ENCODE measurements at regions not wholly inside any gene's neighbourhood (a gene's known extent, or its start where the extent isn't known, plus 50 kb on each side); places are given as distances from the start of the nearest gene placed in this dataset.

GRCh38 chr12:124679047-124679446 is 111.6 kb upstream of the NCOR2 start:
- TF ChIP-seq FOXA2 (IDR thresholded peaks at IDR 0.05), result no peak
- TF ChIP-seq ATF3 (IDR thresholded peaks at IDR 0.05), result no peak
- TF ChIP-seq TAF1 (conservative IDR thresholded peaks at IDR 0.05), result no peak
- TF ChIP-seq CTCF (IDR thresholded peaks at IDR 0.05; ENCODE audit: low read depth, low read length, missing input control), result no peak
- no peak for TF ChIP-seq ZBTB33 (IDR thresholded peaks at IDR 0.05)
- no peak for TF ChIP-seq RAD21 (IDR thresholded peaks at IDR 0.05)
- no peak for TF ChIP-seq REST (IDR thresholded peaks at IDR 0.05)
- TF ChIP-seq SP1 (IDR thresholded peaks at IDR 0.05), result no peak
- TF ChIP-seq MAX (IDR thresholded peaks at IDR 0.05), result no peak
- TF ChIP-seq GABPA (IDR thresholded peaks at IDR 0.05 in 1 of 2, conservative IDR thresholded peaks at IDR 0.05 in 1 of 2), result no peak
- H3K9ac ChIP-seq (ENCODE audit: low read depth in 1 of 2, low read length in 2 of 2), result peak overlapping the region; percentile 22 to 63
- H3K27me3 ChIP-seq (ENCODE audit: control insufficient read depth in 4 of 4, insufficient read depth in 4 of 4, low read length in 3 of 4), result no peaks in the 10 kb centered on the region
- peaks cover 29 to 64% (median 43%) of the 10 kb centered on the region in 4 donors for H3K4me1 ChIP-seq (ENCODE audit: control insufficient read depth in 4 of 4, insufficient read depth in 4 of 4, low read length in 3 of 4)
- H3K27ac ChIP-seq (ENCODE audit: low read depth in 1 of 2, low read length in 2 of 2), result peak overlapping the region; percentile 83 to 93
- DNase-seq (ENCODE audit: low spot score), result no peak
- 47% methylated on average over 4 of the region's 4 CpGs for WGBS
- peak overlapping the region in 1 of 3 donors; percentile 33 for H3K4me3 ChIP-seq (ENCODE audit: low read depth in 1 of 3, low read length in 3 of 3)
- no peaks in the 10 kb centered on the region for H3K36me3 ChIP-seq (ENCODE audit: control insufficient read depth in 4 of 4, insufficient read depth in 3 of 4, low read depth in 1 of 4, low read length in 3 of 4)
- no peaks in the 10 kb centered on the region for H3K9me3 ChIP-seq (ENCODE audit: control insufficient read depth in 4 of 4, low read length in 3 of 4)

- Histone ChIP-seq H3K9me3 (ENCODE audit: control insufficient read depth in 4 of 4, low read length in 3 of 4) (no peaks in the 10 kb centered on the region), H3K9ac (ENCODE audit: low read depth in 1 of 2, low read length in 2 of 2) (peak overlapping the region in 1 of 2 donors; percentile 10), H3K4me1 (ENCODE audit: control insufficient read depth in 4 of 4, insufficient read depth in 4 of 4, low read length in 3 of 4) (peaks cover 29 to 64% (median 43%) of the 10 kb centered on the region in 4 donors), H3K36me3 (ENCODE audit: control insufficient read depth in 4 of 4, insufficient read depth in 3 of 4, low read depth in 1 of 4, low read length in 3 of 4) (no peaks in the 10 kb centered on the region), H3K27me3 (ENCODE audit: control insufficient read depth in 4 of 4, insufficient read depth in 4 of 4, low read length in 3 of 4) (no peaks in the 10 kb centered on the region), H3K27ac (ENCODE audit: low read depth in 1 of 2, low read length in 2 of 2) (peak overlapping the region; percentile 83 to 93), H3K4me3 (ENCODE audit: low read depth in 1 of 3, low read length in 3 of 3) (no peak overlapping the region)
- no peak for DNase-seq (ENCODE audit: low spot score)
- whole genome bisulfite sequencing, result 73% methylated on average over 15 of the region's 15 CpGs
- TF ChIP-seq HNF4A (conservative IDR thresholded peaks at IDR 0.05) (no peak), YY1 (IDR thresholded peaks at IDR 0.05) (no peak), TAF1 (conservative IDR thresholded peaks at IDR 0.05) (no peak), RXRA (IDR thresholded peaks at IDR 0.05) (no peak), SP1 (IDR thresholded peaks at IDR 0.05) (no peak), MAX (IDR thresholded peaks at IDR 0.05) (no peak), RAD21 (IDR thresholded peaks at IDR 0.05) (no peak), EGR1 (IDR thresholded peaks at IDR 0.05; ENCODE audit: low read depth in 2 of 2) (no peak), FOXA2 (IDR thresholded peaks at IDR 0.05) (no peak), REST (IDR thresholded peaks at IDR 0.05) (no peak), JUND (IDR thresholded peaks at IDR 0.05) (no peak), HNF4G (IDR thresholded peaks at IDR 0.05) (no peak), GABPA (IDR thresholded peaks at IDR 0.05 in 1 of 2, conservative IDR thresholded peaks at IDR 0.05 in 1 of 2) (no peak), NR2F2 (IDR thresholded peaks at IDR 0.05) (no peak), FOXA1 (IDR thresholded peaks at IDR 0.05) (no peak), ATF3 (IDR thresholded peaks at IDR 0.05) (no peak)
These were observed 111.0 kb upstream of the NCOR2 start for GRCh38 chr12:124678421-124678893.

Data from liver (tissue), 8 donors.